C4-2B (cell line): ENCODE measurements at regions not wholly inside any gene's neighbourhood (a gene's known extent, or its start where the extent isn't known, plus 50 kb on each side); places are given as distances from the start of the nearest gene placed in this dataset.

Experiments used
- ZFX ChIP-seq: fragments of 450-650 bp; IDR thresholded peaks from 2 replicates; pipeline ENCODE4 v1.6.1; 2017
- TF ChIP-seq, protein P1 (sequence below): fragments of 450-650 bp; conservative IDR thresholded peaks from 2 replicates; pipeline ENCODE4 v1.5.1; 2017; ENCODE audit warnings: mild to moderate bottlenecking

GRCh38 chr10:63727636-63728035 is 206.4 kb downstream of the REEP3 start:
- TF ChIP-seq, protein P1, sequence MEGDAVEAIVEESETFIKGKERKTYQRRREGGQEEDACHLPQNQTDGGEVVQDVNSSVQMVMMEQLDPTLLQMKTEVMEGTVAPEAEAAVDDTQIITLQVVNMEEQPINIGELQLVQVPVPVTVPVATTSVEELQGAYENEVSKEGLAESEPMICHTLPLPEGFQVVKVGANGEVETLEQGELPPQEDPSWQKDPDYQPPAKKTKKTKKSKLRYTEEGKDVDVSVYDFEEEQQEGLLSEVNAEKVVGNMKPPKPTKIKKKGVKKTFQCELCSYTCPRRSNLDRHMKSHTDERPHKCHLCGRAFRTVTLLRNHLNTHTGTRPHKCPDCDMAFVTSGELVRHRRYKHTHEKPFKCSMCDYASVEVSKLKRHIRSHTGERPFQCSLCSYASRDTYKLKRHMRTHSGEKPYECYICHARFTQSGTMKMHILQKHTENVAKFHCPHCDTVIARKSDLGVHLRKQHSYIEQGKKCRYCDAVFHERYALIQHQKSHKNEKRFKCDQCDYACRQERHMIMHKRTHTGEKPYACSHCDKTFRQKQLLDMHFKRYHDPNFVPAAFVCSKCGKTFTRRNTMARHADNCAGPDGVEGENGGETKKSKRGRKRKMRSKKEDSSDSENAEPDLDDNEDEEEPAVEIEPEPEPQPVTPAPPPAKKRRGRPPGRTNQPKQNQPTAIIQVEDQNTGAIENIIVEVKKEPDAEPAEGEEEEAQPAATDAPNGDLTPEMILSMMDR: no peak
- TF ChIP-seq ZFX: no peak
